HG02759 (cell line): ENCODE measurements at regions not wholly inside any gene's neighbourhood (a gene's known extent, or its start where the extent isn't known, plus 50 kb on each side); places are given as distances from the start of the nearest gene placed in this dataset.
"Not testable (repeated sequence)": the region's sequence is repeated elsewhere in the genome, so short reads cannot be mapped to it uniquely, and the experiment has no call there.

Experiments used
- ATAC-seq: cut with Tn5 transposase; IDR thresholded peaks from one replicate; pipeline ENCODE4 v1.9.1; 2021; ENCODE audit warnings: mild to moderate bottlenecking, moderate library complexity; ENCODE audit not compliant: unreplicated experiment

- ATAC-seq = no peak
Observed at GRCh38 chr7:15836651-15837050, 150.2 kb upstream of the MEOX2 start.

GRCh38 chr7:15836041-15836440 lies 149.6 kb upstream of the MEOX2 start:
- no peak for ATAC-seq

- no peak for ATAC-seq
Observed at GRCh38 chr7:15834446-15834845, 148.0 kb upstream of the MEOX2 start.

GRCh38 chr7:15832996-15833395 lies 146.5 kb upstream of the MEOX2 start:
- ATAC-seq = no peak

- no peak for ATAC-seq
Observed at GRCh38 chr7:15831606-15832005, 145.1 kb upstream of the MEOX2 start.

GRCh38 chr7:15829691-15830090 lies 143.2 kb upstream of the MEOX2 start:
- no peak for ATAC-seq

- no peak for ATAC-seq
Observed at GRCh38 chr7:15828881-15829280, 142.4 kb upstream of the MEOX2 start.

- ATAC-seq = no peak
Observed at GRCh38 chr7:15821484-15822427, 135.3 kb upstream of the MEOX2 start.

- ATAC-seq = no peak
Observed at GRCh38 chr7:15820319-15820718, 133.8 kb upstream of the MEOX2 start.

- no peak for ATAC-seq
Observed at GRCh38 chr7:15816835-15817426, 130.4 kb upstream of the MEOX2 start.

GRCh38 chr7:15813448-15813847 lies 127.0 kb upstream of the MEOX2 start:
- ATAC-seq = no peak

- not testable (repeated sequence) for ATAC-seq
Observed at GRCh38 chr7:15810383-15810782, 123.9 kb upstream of the MEOX2 start.

- ATAC-seq = not testable (repeated sequence)
Observed at GRCh38 chr7:15809936-15810335, 123.5 kb upstream of the MEOX2 start.

GRCh38 chr7:15805891-15806290 lies 119.4 kb upstream of the MEOX2 start:
- no peak for ATAC-seq

- no peak for ATAC-seq
Observed at GRCh38 chr7:15802425-15802824, 115.9 kb upstream of the MEOX2 start.

GRCh38 chr7:15801551-15801950 lies 115.1 kb upstream of the MEOX2 start:
- ATAC-seq = no peak

- no peak for ATAC-seq
Observed at GRCh38 chr7:15801041-15801440, 114.6 kb upstream of the MEOX2 start.

- ATAC-seq = no peak
Observed at GRCh38 chr7:15798081-15798480, 111.6 kb upstream of the MEOX2 start.

- no peak for ATAC-seq
Observed at GRCh38 chr7:15795393-15795792, 108.9 kb upstream of the MEOX2 start.

- no peak for ATAC-seq
Observed at GRCh38 chr7:15794801-15795200, 108.3 kb upstream of the MEOX2 start.

GRCh38 chr7:15784694-15785030 lies 98.2 kb upstream of the MEOX2 start:
- no peak for ATAC-seq

- no peak for ATAC-seq
Observed at GRCh38 chr7:15783987-15784693, 97.7 kb upstream of the MEOX2 start.
